ENCODE measurements at regions not wholly inside any gene's neighbourhood (a gene's known extent, or its start where the extent isn't known, plus 50 kb on each side); places are given as distances from the start of the nearest gene placed in this dataset.
A peak's percentile ranks its signal among the peaks of the same experiment; 100 is the strongest.

DNA sequence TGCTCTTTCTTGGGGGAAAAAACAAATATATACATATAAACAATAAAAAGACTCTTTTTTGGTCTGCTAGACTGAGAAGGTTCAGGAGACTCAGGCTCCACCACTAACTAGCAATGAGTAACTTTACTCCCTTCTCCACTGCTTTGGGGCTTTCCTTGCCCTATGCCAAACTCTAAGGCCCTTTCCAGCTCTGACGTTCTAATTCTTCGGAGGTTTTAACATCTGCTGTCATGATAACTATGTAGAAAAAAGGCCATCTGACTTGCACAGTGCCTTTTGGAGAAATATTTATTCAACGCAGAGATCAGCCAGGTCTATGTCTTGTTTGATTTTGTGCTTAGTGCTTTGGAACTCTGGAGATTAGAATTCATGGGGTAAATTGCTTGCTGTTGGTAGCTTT is 156.2 kb downstream of the TMCO5A start:
- no peak for TF ChIP-seq POLR2A (IDR thresholded peaks at IDR 0.05; ENCODE audit: low read depth)
- TF ChIP-seq, protein P1, sequence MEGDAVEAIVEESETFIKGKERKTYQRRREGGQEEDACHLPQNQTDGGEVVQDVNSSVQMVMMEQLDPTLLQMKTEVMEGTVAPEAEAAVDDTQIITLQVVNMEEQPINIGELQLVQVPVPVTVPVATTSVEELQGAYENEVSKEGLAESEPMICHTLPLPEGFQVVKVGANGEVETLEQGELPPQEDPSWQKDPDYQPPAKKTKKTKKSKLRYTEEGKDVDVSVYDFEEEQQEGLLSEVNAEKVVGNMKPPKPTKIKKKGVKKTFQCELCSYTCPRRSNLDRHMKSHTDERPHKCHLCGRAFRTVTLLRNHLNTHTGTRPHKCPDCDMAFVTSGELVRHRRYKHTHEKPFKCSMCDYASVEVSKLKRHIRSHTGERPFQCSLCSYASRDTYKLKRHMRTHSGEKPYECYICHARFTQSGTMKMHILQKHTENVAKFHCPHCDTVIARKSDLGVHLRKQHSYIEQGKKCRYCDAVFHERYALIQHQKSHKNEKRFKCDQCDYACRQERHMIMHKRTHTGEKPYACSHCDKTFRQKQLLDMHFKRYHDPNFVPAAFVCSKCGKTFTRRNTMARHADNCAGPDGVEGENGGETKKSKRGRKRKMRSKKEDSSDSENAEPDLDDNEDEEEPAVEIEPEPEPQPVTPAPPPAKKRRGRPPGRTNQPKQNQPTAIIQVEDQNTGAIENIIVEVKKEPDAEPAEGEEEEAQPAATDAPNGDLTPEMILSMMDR (IDR thresholded peaks at IDR 0.05): no peak
- TF ChIP-seq EP300 (IDR thresholded peaks at IDR 0.05): no peak
- TF ChIP-seq POLR2AphosphoS5 (IDR thresholded peaks at IDR 0.05): peak in 1 of 2 donors; percentile 19
